GM12878 (cell line): ENCODE measurements at regions not wholly inside any gene's neighbourhood (a gene's known extent, or its start where the extent isn't known, plus 50 kb on each side); places are given as distances from the start of the nearest gene placed in this dataset.

Source experiments
- ATAC-seq: fragments of 200-7000 bp; cut with Tn5 transposase; 3 replicates; pipeline ENCODE4 v1.9.1; 2020; ENCODE audit warnings: mild to moderate bottlenecking, moderate library complexity
- BruUV-seq: library from RNA; stranded (reverse); fragments of 400-500 nt; replicated peaks from 2 replicates; lab custom pipeline; 2021; lab: Mats Ljungman, UMichigan
- CTCF ChIA-PET: fragments of 300-600 bp; sonication (Branson Sonifier 250); formaldehyde crosslinking; extraction: SDS; loops from one replicate; lab custom pipeline; 2021; ENCODE audit warnings: inconsistent platforms; lab: Yijun Ruan, JAX
- POLR2A ChIA-PET: fragments of 350-600 bp; formaldehyde crosslinking; extraction: SDS; loops from one replicate; lab custom pipeline; 2021; ENCODE audit warnings: inconsistent platforms; lab: Charles Lee
- RAD21 ChIA-PET: fragments of 300-600 bp; sonication (Branson Sonifier 250); formaldehyde crosslinking; loops from one replicate; lab custom pipeline; 2023; ENCODE audit warnings: antibody characterized with exemption; ENCODE audit not compliant: unreplicated experiment; lab: Charles Lee
- SMC1A ChIA-PET: fragments of 300-600 bp; sonication (Branson Sonifier 250); formaldehyde crosslinking; loops from one replicate; lab custom pipeline; 2023; ENCODE audit not compliant: unreplicated experiment, uncharacterized antibody; lab: Charles Lee
- DNase-seq: peaks from one replicate; pipeline ENCODE4 v3.0.0-alpha.2; 2011; ENCODE audit warnings: low read depth, low spot score
- FAIRE-seq: peaks from 3 replicates; lab custom pipeline; 2011; peaks lifted over from hg19 to GRCh38; lab: Jason Lieb, UNC
- H2AFZ ChIP-seq: 2 replicates; pipeline ENCODE4 v1.6.0; 2011; ENCODE audit warnings: low read depth, low read length, control low read depth; ENCODE audit not compliant: control insufficient read depth
- H3K27ac ChIP-seq: 2 replicates; pipeline ENCODE4 v1.5.1; 2011; ENCODE audit warnings: control low read depth; ENCODE audit not compliant: control insufficient read depth, insufficient read depth
- H3K27me3 ChIP-seq, 2 experiments: replicated peaks in 1 of 2; 2 replicates each; pipeline versions ENCODE4 v1.6.0 to v1.6.1; 2011; ENCODE audit warnings: low read length in 1 of 2; ENCODE audit not compliant: control insufficient read depth in 2 of 2, insufficient read depth in 2 of 2
- H3K36me3 ChIP-seq, 2 experiments: 2 replicates each; pipeline ENCODE4 v1.5.1; 2011; ENCODE audit warnings: low read length in 1 of 2; ENCODE audit not compliant: control insufficient read depth in 2 of 2, insufficient read depth in 2 of 2
- H3K4me1 ChIP-seq: 2 replicates; pipeline ENCODE4 v1.6.1; 2011; ENCODE audit warnings: mild to moderate bottlenecking, low read length, moderate library complexity, mixed read lengths; ENCODE audit not compliant: control insufficient read depth, insufficient read depth
- H3K4me2 ChIP-seq: 2 replicates; pipeline ENCODE4 v1.6.0; 2011; ENCODE audit warnings: control low read depth; ENCODE audit not compliant: control insufficient read depth, insufficient read depth
- H3K4me3 ChIP-seq: fragments of 200-600 bp; sonication (generic); 2 replicates; pipeline ENCODE4 v1.5.1; 2016
- H3K79me2 ChIP-seq: 2 replicates; pipeline ENCODE4 v1.6.0; 2011; ENCODE audit warnings: low read length; ENCODE audit not compliant: control insufficient read depth, insufficient read depth
- H3K9ac ChIP-seq: 2 replicates; pipeline ENCODE4 v1.8.0; 2011; ENCODE audit warnings: low read length, control low read depth, mixed read lengths; ENCODE audit not compliant: control insufficient read depth, insufficient read depth
- H3K9me3 ChIP-seq: replicated peaks from 3 replicates; pipeline ENCODE4 v1.5.1; 2011; ENCODE audit warnings: mild to moderate bottlenecking, low read length; ENCODE audit not compliant: control insufficient read depth, insufficient read depth
- H4K20me1 ChIP-seq: 2 replicates; pipeline ENCODE4 v1.6.0; 2011; ENCODE audit not compliant: control insufficient read depth, insufficient read depth
- BMI1 ChIP-seq: fragments of 450-650 bp; IDR thresholded peaks from 2 replicates; pipeline ENCODE4 v1.6.1; 2016; ENCODE audit warnings: mild to moderate bottlenecking, moderate library complexity, borderline replicate concordance
- CEBPZ ChIP-seq: fragments of 150-350 bp; IDR thresholded peaks from 2 replicates; pipeline ENCODE4 v1.6.1; 2016; ENCODE audit warnings: low read depth, low read length
- ETV6 ChIP-seq, 2 experiments: fragments of 450-650 bp in 1 of 2; IDR thresholded peaks in 1 of 2; conservative IDR thresholded peaks in 1 of 2; 2 replicates each; pipeline ENCODE4 v1.6.1; 2014; ENCODE audit warnings: antibody characterized with exemption in 1 of 2, borderline replicate concordance in 1 of 2, low read depth in 1 of 2, mild to moderate bottlenecking in 1 of 2, moderate library complexity in 1 of 2
- IKZF2 ChIP-seq, 2 experiments: fragments of 450-650 bp; IDR thresholded peaks; 2 replicates each; pipeline ENCODE4 v1.6.1; 2017; ENCODE audit warnings: mild to moderate bottlenecking in 2 of 2, moderate library complexity in 2 of 2
- IRF3 ChIP-seq: fragments of 450-650 bp; IDR thresholded peaks from 2 replicates; pipeline ENCODE4 v1.6.1; 2014; ENCODE audit warnings: mild to moderate bottlenecking
- JUND ChIP-seq: IDR thresholded peaks from 2 replicates; pipeline ENCODE4 v1.6.1; 2012; ENCODE audit warnings: low read depth, mild to moderate bottlenecking, low read length, improper control_type of control experiment, moderate library complexity
- KAT2A ChIP-seq: conservative IDR thresholded peaks from 2 replicates; pipeline ENCODE4 v1.6.1; 2011; ENCODE audit warnings: low read depth, low read length; ENCODE audit not compliant: control insufficient read depth
- MXI1 ChIP-seq: fragments of 150-350 bp; IDR thresholded peaks from 2 replicates; pipeline ENCODE4 v1.6.1; 2011; ENCODE audit warnings: low read depth, mild to moderate bottlenecking, inconsistent platforms, low read length, improper control_type of control experiment
- NFIC ChIP-seq: IDR thresholded peaks from 2 replicates; pipeline ENCODE4 v1.6.1; 2012; ENCODE audit warnings: low read depth, mild to moderate bottlenecking, inconsistent platforms, low read length, moderate library complexity
- PML ChIP-seq: IDR thresholded peaks from 2 replicates; pipeline ENCODE4 v1.6.1; 2012; ENCODE audit warnings: low read length, inconsistent platforms
- RFX5 ChIP-seq: IDR thresholded peaks from 2 replicates; pipeline ENCODE4 v1.6.1; 2011; ENCODE audit warnings: low read depth, low read length, improper control_type of control experiment
- SIN3A ChIP-seq: IDR thresholded peaks from 2 replicates; pipeline ENCODE4 v1.6.1; 2012; ENCODE audit warnings: low read depth, low read length, improper control_type of control experiment
- SREBF2 ChIP-seq: IDR thresholded peaks from 2 replicates; pipeline ENCODE4 v1.6.1; 2012; ENCODE audit warnings: mild to moderate bottlenecking, low read length
- WRNIP1 ChIP-seq: IDR thresholded peaks from 2 replicates; pipeline ENCODE4 v1.6.1; 2011; ENCODE audit warnings: low read depth, low read length, improper control_type of control experiment, borderline replicate concordance
- ZNF274 ChIP-seq: IDR thresholded peaks from one replicate; pipeline ENCODE4 v1.8.0; 2011; ENCODE audit not compliant: insufficient read length, insufficient read depth
- WGBS: methylation state at CpG from one replicate; pipeline ENCODE4 v1.1.6; 2016; ENCODE audit warnings: low lambda C conversion rate; ENCODE audit not compliant: insufficient replicate concordance, insufficient coverage; ENCODE audit errors: missing lambda C conversion rate; 5-methylcytosine and 5-hydroxymethylcytosine counted together
- in situ Hi-C: fragments of 300-500 bp; cut with MboI; formaldehyde crosslinking; loops from 9 replicates; pipeline ENCODE4 v1.14.3; 2018; ENCODE audit warnings: mixed read lengths
- intact Hi-C: fragments of 100-400 bp; cut with micrococcal nuclease; formaldehyde crosslinking; loops from one replicate; pipeline ENCODE4 v1.14.2; 2022; ENCODE audit not compliant: unreplicated experiment
- TF ChIP-seq, protein P1 (sequence below): fragments of 450-650 bp; IDR thresholded peaks from 2 replicates; pipeline ENCODE4 v1.6.1; 2017; ENCODE audit warnings: borderline replicate concordance
- TF ChIP-seq, protein P2 (sequence below): fragments of 450-650 bp; IDR thresholded peaks from 2 replicates; pipeline ENCODE4 v1.6.1; 2016; ENCODE audit warnings: mild to moderate bottlenecking

- no peak for TF ChIP-seq IRF3
Observed at GRCh38 chr15:38112406-38112805, 140.2 kb upstream of the SPRED1 start (continued).

DNA sequence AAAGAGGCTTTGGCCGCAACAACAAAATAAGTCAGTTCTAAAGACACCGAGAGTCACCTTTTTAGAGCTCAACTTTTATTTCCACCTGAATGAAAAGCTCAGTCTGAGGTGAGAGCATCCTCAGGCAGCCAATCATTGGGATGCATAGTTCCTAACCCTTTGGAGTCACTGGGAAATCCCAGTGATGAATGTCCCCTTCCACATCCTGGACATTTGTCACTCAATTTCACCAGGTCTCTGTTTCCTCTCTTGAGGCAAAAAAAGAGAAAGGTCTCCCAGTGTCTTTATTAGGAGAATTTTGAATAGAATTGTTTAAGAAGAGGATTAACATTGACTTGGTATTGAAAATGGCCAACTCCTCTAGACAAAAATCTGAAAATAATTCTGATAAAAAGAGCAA is 137.5 kb upstream of the SPRED1 start:
- DNase-seq (no peak), ATAC-seq (no peak), FAIRE-seq (no peak)
- no peak overlapping the region for H3K9ac ChIP-seq
- WGBS, result 8% methylated on average over 2 of the region's 2 CpGs
- no peak overlapping the region for H3K4me2 ChIP-seq
- RAD21 ChIA-PET, result interaction anchor here (0.6 to 1.6 kb wide), 2 partner anchors 16 to 1235 kb away, joined by 3 to 5 read pairs; no protein-coding TSS in a partner anchor
- no peak overlapping the region for H3K4me3 ChIP-seq
- no peaks in the 10 kb centered on the region for H4K20me1 ChIP-seq
- H3K79me2 ChIP-seq, result no peaks in the 10 kb centered on the region
- SMC1A ChIA-PET, result interaction anchor here (1.0 to 2.4 kb wide), 4 partner anchors 8 to 112 kb away, joined by 3 to 12 read pairs (median 5); no protein-coding TSS in a partner anchor
- in situ Hi-C loops, result no loop called here
- H3K9me3 ChIP-seq, result peaks cover 3% of the 10 kb centered on the region; the same call in 2 of the 3 replicates
- no peaks in the 10 kb centered on the region for H3K36me3 ChIP-seq
- H3K27me3 ChIP-seq, result no peaks in the 10 kb centered on the region
- CTCF ChIA-PET, result no interaction called here
- TF ChIP-seq MXI1 (no peak), NFIC (no peak), SIN3A (no peak), JUND (no peak), ETV6 (conservative IDR thresholded peaks at IDR 0.05 in 1 of 2, IDR thresholded peaks at IDR 0.05 in 1 of 2; ENCODE audit: borderline replicate concordance in 1 of 2, low read depth in 1 of 2) (no peak), ZNF274 (no peak), RFX5 (no peak), KAT2A (no peak), IKZF2 (IDR thresholded peaks at IDR 0.05) (no peak), CEBPZ (no peak), BMI1 (no peak), SREBF2 (no peak), PML (no peak), WRNIP1 (no peak)
- TF ChIP-seq, protein P1, sequence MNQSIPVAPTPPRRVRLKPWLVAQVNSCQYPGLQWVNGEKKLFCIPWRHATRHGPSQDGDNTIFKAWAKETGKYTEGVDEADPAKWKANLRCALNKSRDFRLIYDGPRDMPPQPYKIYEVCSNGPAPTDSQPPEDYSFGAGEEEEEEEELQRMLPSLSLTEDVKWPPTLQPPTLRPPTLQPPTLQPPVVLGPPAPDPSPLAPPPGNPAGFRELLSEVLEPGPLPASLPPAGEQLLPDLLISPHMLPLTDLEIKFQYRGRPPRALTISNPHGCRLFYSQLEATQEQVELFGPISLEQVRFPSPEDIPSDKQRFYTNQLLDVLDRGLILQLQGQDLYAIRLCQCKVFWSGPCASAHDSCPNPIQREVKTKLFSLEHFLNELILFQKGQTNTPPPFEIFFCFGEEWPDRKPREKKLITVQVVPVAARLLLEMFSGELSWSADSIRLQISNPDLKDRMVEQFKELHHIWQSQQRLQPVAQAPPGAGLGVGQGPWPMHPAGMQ, result no peak
- TF ChIP-seq, protein P2, sequence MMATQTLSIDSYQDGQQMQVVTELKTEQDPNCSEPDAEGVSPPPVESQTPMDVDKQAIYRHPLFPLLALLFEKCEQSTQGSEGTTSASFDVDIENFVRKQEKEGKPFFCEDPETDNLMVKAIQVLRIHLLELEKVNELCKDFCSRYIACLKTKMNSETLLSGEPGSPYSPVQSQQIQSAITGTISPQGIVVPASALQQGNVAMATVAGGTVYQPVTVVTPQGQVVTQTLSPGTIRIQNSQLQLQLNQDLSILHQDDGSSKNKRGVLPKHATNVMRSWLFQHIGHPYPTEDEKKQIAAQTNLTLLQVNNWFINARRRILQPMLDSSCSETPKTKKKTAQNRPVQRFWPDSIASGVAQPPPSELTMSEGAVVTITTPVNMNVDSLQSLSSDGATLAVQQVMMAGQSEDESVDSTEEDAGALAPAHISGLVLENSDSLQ, result no peak
- intact Hi-C loops, result no loop called here
- H3K27ac ChIP-seq, result no peak overlapping the region
- no peak overlapping the region for H2AFZ ChIP-seq
- no TSS peak for BruUV-seq
- POLR2A ChIA-PET, result interaction anchor here (0.5 to 0.6 kb wide), 2 partner anchors 9 to 547 kb away, joined by 3 to 5 read pairs; no protein-coding TSS in a partner anchor
- 0 out of 2 replicates have a peak, but pooled peaks cover 3% of the 10 kb centered on the region for H3K4me1 ChIP-seq
